OCI-LY7 (cell line): ENCODE measurements at regions not wholly inside any gene's neighbourhood (a gene's known extent, or its start where the extent isn't known, plus 50 kb on each side); places are given as distances from the start of the nearest gene placed in this dataset.

Experiments used
- BruUV-seq: library from RNA; stranded (reverse); fragments of 400-500 nt; replicated peaks from 2 replicates; lab custom pipeline; 2021; lab: Mats Ljungman, UMichigan
- CTCF ChIA-PET: fragments of 300-600 bp; sonication (Branson Sonifier 250); formaldehyde crosslinking; loops from one replicate; lab custom pipeline; 2022; ENCODE audit warnings: antibody characterized with exemption; ENCODE audit not compliant: unreplicated experiment; lab: Charles Lee
- POLR2A ChIA-PET: fragments of 300-600 bp; sonication (Branson Sonifier 250); formaldehyde crosslinking; loops from one replicate; lab custom pipeline; 2022; ENCODE audit warnings: antibody characterized with exemption; lab: Charles Lee
- DNase-seq: peaks from one replicate; pipeline ENCODE4 v3.0.0-alpha.2; 2015; ENCODE audit warnings: low spot score
- H2AFZ ChIP-seq: fragments of 200-600 bp; sonication (generic), shearing (Covaris generic); 2 replicates; pipeline ENCODE4 v1.6.1; 2014; ENCODE audit warnings: mild to moderate bottlenecking, antibody characterized with exemption, low read length, moderate library complexity
- H3K27ac ChIP-seq: fragments of 200-600 bp; sonication (generic); 2 replicates; pipeline ENCODE4 v1.5.1; 2014; ENCODE audit warnings: mixed run types, low read depth, mild to moderate bottlenecking, moderate library complexity, low read length, inconsistent platforms; ENCODE audit not compliant: poor library complexity, severe bottlenecking
- H3K36me3 ChIP-seq: fragments of 200-600 bp; sonication (generic); 2 replicates; pipeline ENCODE4 v1.6.1; 2014; ENCODE audit warnings: mild to moderate bottlenecking, antibody characterized with exemption, low read length, moderate library complexity, mixed read lengths; ENCODE audit not compliant: insufficient read depth
- H3K4me1 ChIP-seq: fragments of 200-600 bp; sonication (generic); 2 replicates; pipeline ENCODE4 v1.5.1; 2014; ENCODE audit warnings: mild to moderate bottlenecking, low read length; ENCODE audit not compliant: insufficient read depth, poor library complexity, severe bottlenecking
- H3K4me2 ChIP-seq: fragments of 200-600 bp; sonication (generic); 2 replicates; pipeline ENCODE4 v1.6.1; 2014; ENCODE audit warnings: mild to moderate bottlenecking, low read length
- H3K4me3 ChIP-seq: fragments of 200-600 bp; sonication (generic); 2 replicates; pipeline ENCODE4 v1.5.1; 2014; ENCODE audit warnings: mild to moderate bottlenecking, low read depth, low read length; ENCODE audit not compliant: poor library complexity, severe bottlenecking
- H3K79me2 ChIP-seq: fragments of 200-600 bp; sonication (generic); 2 replicates; pipeline ENCODE4 v1.6.1; 2016; ENCODE audit warnings: low read depth, mild to moderate bottlenecking, low read length, moderate library complexity, mixed read lengths; ENCODE audit not compliant: insufficient read depth
- H3K9me2 ChIP-seq: fragments of 200-600 bp; sonication (generic); 2 replicates; pipeline ENCODE4 v1.6.1; 2016; ENCODE audit warnings: mild to moderate bottlenecking, low read length, mixed read lengths; ENCODE audit not compliant: insufficient read depth
- H3K9me3 ChIP-seq: fragments of 200-600 bp; sonication (generic); 2 replicates; pipeline ENCODE4 v1.6.1; 2014; ENCODE audit warnings: mild to moderate bottlenecking, mixed run types, low read length, mixed read lengths
- H4K20me1 ChIP-seq: fragments of 200-600 bp; sonication (generic); 2 replicates; pipeline ENCODE4 v1.6.1; 2014; ENCODE audit warnings: mild to moderate bottlenecking, antibody characterized with exemption, low read length, moderate library complexity, mixed read lengths; ENCODE audit not compliant: insufficient read depth
- EZH2phosphoT487 ChIP-seq: fragments of 200-600 bp; sonication (generic); IDR thresholded peaks from 2 replicates; pipeline ENCODE4 v1.6.1; 2018; ENCODE audit warnings: low read depth, borderline replicate concordance, mild to moderate bottlenecking, mixed run types, antibody characterized with exemption, low read length, moderate library complexity, mixed read lengths
- intact Hi-C: fragments of 100-400 bp; cut with micrococcal nuclease; formaldehyde crosslinking; loops from one replicate; pipeline ENCODE4 v1.10.0; 2022; ENCODE audit not compliant: unreplicated experiment
- TF ChIP-seq, protein P1 (sequence below): fragments of 200-600 bp; sonication (generic); conservative IDR thresholded peaks from 2 replicates; pipeline ENCODE4 v1.5.1; 2014; ENCODE audit warnings: mild to moderate bottlenecking, antibody characterized with exemption, low read length, moderate library complexity, mixed read lengths

DNA sequence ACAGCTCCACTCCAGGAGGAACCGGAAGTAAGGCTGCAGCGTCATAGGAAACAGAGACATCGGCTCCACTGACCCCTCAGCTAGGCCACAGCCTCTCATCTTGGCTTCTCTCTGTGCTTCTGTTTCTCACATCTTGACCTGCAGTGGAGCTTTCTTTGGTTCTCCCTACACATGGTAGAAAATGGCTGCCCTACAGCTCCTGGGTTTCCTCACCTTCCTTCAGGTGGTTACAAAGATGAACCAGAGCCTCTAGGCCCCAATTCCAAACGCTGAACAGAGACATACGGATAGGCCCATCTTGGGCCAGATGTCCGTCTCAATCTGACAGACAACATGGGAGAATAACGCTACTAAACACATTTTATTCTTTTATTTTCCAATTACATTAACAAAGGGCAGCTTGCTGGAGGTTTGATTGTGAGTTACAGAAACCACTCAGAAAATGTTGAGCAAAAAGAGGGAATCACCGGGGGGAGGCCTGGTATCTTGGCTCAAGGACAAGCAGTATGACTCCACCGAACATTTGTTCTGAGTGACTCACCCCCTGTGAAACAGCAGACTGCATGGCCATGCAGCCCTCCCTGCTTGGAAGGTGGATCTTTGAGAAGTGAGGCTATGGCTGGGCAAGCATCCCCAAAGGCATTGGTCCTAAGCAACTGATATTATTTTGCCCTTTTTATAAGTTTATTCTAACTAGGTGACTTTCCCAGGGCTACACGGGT lies 303.5 kb downstream of the CDCA7 start:
- H3K4me3 ChIP-seq: no peak overlapping the region
- intact Hi-C loops: no loop called here
- no peaks in the 10 kb centered on the region for H3K9me2 ChIP-seq
- H2AFZ ChIP-seq: no peak overlapping the region
- POLR2A ChIA-PET: interaction anchor here (0.7 kb wide), 1 partner anchor 643 kb away, joined by 4 read pairs; no protein-coding TSS in a partner anchor
- CTCF ChIA-PET: interaction anchor here (0.5 kb wide), 1 partner anchor 61 kb away, joined by 3 read pairs; no protein-coding TSS in a partner anchor
- no TSS peak for BruUV-seq
- H3K4me2 ChIP-seq: no peak overlapping the region
- TF ChIP-seq EZH2phosphoT487: no peak
- TF ChIP-seq, protein P1, sequence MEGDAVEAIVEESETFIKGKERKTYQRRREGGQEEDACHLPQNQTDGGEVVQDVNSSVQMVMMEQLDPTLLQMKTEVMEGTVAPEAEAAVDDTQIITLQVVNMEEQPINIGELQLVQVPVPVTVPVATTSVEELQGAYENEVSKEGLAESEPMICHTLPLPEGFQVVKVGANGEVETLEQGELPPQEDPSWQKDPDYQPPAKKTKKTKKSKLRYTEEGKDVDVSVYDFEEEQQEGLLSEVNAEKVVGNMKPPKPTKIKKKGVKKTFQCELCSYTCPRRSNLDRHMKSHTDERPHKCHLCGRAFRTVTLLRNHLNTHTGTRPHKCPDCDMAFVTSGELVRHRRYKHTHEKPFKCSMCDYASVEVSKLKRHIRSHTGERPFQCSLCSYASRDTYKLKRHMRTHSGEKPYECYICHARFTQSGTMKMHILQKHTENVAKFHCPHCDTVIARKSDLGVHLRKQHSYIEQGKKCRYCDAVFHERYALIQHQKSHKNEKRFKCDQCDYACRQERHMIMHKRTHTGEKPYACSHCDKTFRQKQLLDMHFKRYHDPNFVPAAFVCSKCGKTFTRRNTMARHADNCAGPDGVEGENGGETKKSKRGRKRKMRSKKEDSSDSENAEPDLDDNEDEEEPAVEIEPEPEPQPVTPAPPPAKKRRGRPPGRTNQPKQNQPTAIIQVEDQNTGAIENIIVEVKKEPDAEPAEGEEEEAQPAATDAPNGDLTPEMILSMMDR: no peak
- H3K9me3 ChIP-seq: no peaks in the 10 kb centered on the region
- DNase-seq: no peak
- no peak overlapping the region for H3K27ac ChIP-seq
- no peaks in the 10 kb centered on the region for H3K79me2 ChIP-seq
- no peaks in the 10 kb centered on the region for H3K36me3 ChIP-seq
- no peaks in the 10 kb centered on the region for H3K4me1 ChIP-seq
- no peaks in the 10 kb centered on the region for H4K20me1 ChIP-seq

DNA sequence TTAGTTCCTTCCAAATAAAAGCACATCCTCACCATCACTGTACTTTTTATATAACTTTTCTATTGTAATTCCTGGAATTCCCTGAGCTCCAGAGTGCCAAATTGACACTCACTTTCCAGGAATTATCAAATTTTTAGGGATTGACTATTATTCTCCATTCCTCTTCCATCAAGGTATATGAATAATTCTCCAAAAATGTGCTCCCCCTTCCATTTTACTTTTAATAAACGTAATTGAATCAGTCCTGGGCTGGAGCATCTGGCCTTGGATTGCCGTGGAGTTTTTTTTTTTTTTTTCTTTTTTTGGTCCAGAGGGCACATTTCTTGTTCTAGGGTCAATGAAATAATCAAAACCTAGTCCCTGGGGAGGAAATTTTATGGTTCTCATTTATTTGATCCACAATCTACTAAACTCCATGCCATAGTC lies 304.3 kb downstream of the CDCA7 start:
- Histone ChIP-seq H3K27ac (no peak overlapping the region), H4K20me1 (no peaks in the 10 kb centered on the region), H2AFZ (no peak overlapping the region), H3K4me1 (no peaks in the 10 kb centered on the region), H3K4me2 (no peak overlapping the region), H3K9me3 (no peaks in the 10 kb centered on the region), H3K4me3 (no peak overlapping the region), H3K9me2 (no peaks in the 10 kb centered on the region), H3K79me2 (no peaks in the 10 kb centered on the region), H3K36me3 (no peaks in the 10 kb centered on the region)
- BruUV-seq: no TSS peak
- no peak for DNase-seq
- CTCF ChIA-PET: no interaction called here
- POLR2A ChIA-PET: interaction anchor here (0.7 kb wide), 2 partner anchors 644 to 1796 kb away, joined by 4 to 5 read pairs; no protein-coding TSS in a partner anchor
- no peak for TF ChIP-seq EZH2phosphoT487
- TF ChIP-seq, protein P1: no peak
- intact Hi-C loops: no loop called here

DNA sequence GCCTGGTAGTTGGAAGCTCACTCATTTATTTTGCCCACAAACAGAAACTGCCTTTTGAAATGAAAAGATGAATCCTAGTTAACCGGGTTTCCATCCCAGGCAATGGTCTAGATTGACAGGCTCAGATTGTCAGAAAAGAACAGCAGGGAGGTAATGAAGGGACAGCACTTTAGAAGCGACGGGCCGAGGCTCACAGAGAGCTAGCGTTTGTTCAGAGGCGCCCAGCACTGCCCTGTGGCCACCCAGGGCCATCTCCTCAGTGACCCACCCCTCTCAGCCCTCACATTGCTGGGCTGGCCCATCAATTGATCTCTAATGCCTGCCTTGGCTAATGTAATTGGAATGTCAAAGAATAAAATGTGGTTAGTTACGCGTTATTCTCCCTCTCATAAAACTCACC lies 304.8 kb downstream of the CDCA7 start:
- H4K20me1 ChIP-seq: no peaks in the 10 kb centered on the region
- no peaks in the 10 kb centered on the region for H3K9me3 ChIP-seq
- no TSS peak for BruUV-seq
- H3K9me2 ChIP-seq: no peaks in the 10 kb centered on the region
- DNase-seq: no peak
- no peaks in the 10 kb centered on the region for H3K4me1 ChIP-seq
- no peaks in the 10 kb centered on the region for H3K36me3 ChIP-seq
- ChIA-PET POLR2A (interaction anchor here (0.7 kb wide), 1 partner anchor 1797 kb away, joined by 5 read pairs; no protein-coding TSS in a partner anchor), CTCF (no interaction called here)
- H3K4me3 ChIP-seq: no peak overlapping the region
- intact Hi-C loops: no loop called here
- H3K27ac ChIP-seq: no peak overlapping the region
- TF ChIP-seq, protein P1: no peak
- TF ChIP-seq EZH2phosphoT487: no peak
- H3K79me2 ChIP-seq: no peaks in the 10 kb centered on the region
- no peak overlapping the region for H2AFZ ChIP-seq
- H3K4me2 ChIP-seq: no peak overlapping the region
